ENCODE measurements at regions not wholly inside any gene's neighbourhood (a gene's known extent, or its start where the extent isn't known, plus 50 kb on each side); places are given as distances from the start of the nearest gene placed in this dataset.

DNA sequence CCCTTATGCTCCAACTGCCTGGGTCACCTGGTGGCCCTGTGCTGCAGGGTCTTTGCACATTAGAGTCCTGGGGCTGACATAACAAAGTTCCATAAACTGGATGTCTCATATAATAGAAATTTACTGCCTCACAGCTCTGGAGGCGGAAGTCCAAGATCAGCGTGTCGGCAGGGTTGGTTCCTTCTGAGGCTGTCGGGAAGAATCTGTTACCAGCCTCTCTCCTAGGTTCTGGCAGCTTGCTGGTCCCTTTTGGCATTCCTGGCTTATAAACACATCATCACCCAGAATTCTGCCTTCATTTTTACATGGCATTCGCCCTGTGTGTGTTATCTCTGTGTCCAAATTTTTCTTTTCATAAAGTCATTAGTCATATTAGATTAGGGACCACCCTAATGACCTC, 170.5 kb downstream of the NDUFA10 start:
- no peak overlapping the region for H3K4me3 ChIP-seq (ENCODE audit: low read depth, low read length)
- in situ Hi-C loops (cut with HindIII; ENCODE audit: low sequenced_read_pairs) = no loop called here
- no peak for DNase-seq (ENCODE audit: low read depth)
- TF ChIP-seq, protein P1, sequence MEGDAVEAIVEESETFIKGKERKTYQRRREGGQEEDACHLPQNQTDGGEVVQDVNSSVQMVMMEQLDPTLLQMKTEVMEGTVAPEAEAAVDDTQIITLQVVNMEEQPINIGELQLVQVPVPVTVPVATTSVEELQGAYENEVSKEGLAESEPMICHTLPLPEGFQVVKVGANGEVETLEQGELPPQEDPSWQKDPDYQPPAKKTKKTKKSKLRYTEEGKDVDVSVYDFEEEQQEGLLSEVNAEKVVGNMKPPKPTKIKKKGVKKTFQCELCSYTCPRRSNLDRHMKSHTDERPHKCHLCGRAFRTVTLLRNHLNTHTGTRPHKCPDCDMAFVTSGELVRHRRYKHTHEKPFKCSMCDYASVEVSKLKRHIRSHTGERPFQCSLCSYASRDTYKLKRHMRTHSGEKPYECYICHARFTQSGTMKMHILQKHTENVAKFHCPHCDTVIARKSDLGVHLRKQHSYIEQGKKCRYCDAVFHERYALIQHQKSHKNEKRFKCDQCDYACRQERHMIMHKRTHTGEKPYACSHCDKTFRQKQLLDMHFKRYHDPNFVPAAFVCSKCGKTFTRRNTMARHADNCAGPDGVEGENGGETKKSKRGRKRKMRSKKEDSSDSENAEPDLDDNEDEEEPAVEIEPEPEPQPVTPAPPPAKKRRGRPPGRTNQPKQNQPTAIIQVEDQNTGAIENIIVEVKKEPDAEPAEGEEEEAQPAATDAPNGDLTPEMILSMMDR (IDR thresholded peaks at IDR 0.05; ENCODE audit: low read depth, low read length, missing control alignments) = no peak

DNA sequence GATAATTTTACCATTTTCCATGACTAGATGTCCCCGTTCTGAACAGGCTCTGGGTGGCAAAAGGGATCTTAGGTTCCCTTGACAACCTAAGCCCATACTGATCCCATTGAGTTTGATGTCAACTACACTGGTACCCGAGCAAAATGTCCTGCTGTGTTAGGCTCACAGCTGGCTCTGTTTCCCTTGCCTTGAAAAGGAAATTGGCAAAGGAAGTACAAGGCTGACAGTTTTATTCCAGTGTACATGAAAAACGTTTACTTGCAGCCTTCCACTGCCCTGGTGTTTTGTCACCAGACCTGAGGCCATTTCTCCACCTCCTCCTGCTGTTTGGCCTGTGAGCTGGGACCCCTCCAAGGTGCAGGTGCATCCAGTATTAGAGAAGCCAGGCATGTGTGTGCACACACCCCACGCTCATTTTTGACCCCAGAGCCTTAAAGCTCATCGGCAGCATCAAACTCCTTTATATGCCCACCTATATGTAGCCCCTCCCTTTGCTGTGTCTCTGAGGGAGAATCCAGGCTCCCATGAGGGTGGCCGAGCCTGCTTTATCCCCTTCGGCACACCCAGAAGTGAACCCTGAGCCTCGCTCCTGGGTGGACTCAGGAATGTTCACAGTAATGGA, 171.3 kb downstream of the NDUFA10 start:
- no peak for DNase-seq (ENCODE audit: low read depth)
- H3K4me3 ChIP-seq (ENCODE audit: low read depth, low read length) = no peak overlapping the region
- TF ChIP-seq, protein P1 (IDR thresholded peaks at IDR 0.05; ENCODE audit: low read depth, low read length, missing control alignments) = no peak
- in situ Hi-C loops (cut with HindIII; ENCODE audit: low sequenced_read_pairs) = no loop called here

DNA sequence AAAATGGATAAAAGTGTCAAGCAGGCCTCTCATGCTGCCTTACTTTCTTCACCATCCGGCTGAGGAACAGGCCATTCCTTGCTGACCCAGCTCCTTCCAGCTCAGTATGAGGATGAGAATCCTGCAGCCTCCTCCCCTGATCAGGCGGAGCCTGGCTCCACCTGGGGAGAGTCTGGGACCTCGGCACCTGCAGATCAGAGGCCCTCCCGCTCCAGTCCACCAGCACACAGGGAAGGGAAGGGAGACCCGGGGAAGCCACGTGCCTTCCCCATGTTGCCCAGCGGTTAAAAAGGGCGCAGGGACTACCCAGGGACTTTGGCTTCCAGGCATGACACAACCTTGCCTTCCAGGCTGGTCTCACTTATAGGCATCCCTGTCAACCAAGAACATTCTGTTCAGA, 172.0 kb downstream of the NDUFA10 start:
- TF ChIP-seq, protein P1 (IDR thresholded peaks at IDR 0.05; ENCODE audit: low read depth, low read length, missing control alignments) = no peak
- in situ Hi-C loops (cut with HindIII; ENCODE audit: low sequenced_read_pairs) = no loop called here
- no peak for DNase-seq (ENCODE audit: low read depth)

DNA sequence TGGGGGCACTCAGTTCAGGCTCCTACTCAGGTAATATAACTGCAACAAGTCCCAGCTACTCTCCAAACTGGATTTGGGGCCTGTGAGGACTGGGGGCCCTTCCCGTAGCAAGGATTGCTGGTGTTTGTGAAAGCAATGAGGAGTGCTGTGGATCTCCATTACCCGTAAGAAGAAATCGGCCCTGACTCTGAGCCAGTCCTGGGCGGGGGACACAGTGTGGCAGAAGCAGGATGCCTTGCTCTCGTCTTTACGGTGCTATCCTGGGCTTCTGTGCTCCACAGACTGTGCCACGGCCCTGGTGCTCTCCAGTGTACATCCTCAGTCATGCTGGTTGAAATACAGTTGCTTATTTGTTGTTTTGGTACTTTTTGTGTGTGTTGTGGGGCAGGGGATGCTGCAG, 172.9 kb downstream of the NDUFA10 start:
- in situ Hi-C loops (cut with HindIII; ENCODE audit: low sequenced_read_pairs) = no loop called here
- DNase-seq (ENCODE audit: low read depth) = no peak
- H3K4me3 ChIP-seq (ENCODE audit: low read depth, low read length) = no peak overlapping the region
- TF ChIP-seq, protein P1 (IDR thresholded peaks at IDR 0.05; ENCODE audit: low read depth, low read length, missing control alignments) = no peak

More for the DNA sequence above, 172.0 kb downstream of the NDUFA10 start:
- H3K4me3 ChIP-seq (ENCODE audit: low read depth, low read length) = no peak overlapping the region

DNA sequence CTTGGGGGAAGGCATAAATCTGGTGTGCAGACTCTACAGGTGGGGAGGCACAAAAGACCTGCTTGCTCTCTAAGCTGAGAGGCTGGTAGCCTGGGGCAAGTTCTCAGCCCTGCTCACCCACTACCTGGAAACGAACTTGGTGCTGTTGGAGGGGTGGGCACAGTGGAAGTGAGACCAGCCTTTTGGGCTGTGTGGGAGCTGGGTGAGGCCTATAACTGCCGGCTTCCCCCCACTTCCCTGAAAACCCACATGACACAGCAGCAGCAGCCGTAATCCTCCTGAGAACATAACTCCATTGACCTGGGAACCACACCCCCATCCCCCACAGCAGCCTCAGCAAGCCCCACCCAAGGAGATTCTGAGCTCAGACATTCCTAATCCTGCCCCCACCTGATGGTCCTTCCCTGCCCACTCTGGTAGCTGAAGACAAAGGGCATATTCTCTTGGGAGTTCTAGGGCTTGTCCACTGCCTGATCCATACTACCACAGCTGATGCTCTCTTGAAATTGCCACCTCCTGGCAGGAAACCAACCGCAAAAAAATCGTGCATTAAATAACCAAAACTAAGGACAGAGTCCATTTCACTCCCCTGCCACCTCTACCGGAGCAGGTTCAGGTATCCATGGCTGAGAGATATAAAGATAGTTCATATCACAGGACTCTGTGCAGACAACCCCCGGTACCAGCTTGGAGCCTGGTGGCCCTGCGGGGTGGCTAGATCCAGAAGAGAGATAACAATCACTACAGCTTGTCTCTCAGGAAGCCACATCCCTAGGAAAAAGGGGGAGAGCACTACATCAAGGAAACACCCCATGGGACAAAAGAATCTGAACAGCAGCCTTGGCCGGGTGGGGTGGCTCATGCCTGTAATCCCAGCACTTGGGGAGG, 178.1 kb downstream of the NDUFA10 start:
- no peak for DNase-seq (ENCODE audit: low read depth)
- no peak overlapping the region for H3K4me3 ChIP-seq (ENCODE audit: low read depth, low read length)
- TF ChIP-seq, protein P1 (IDR thresholded peaks at IDR 0.05; ENCODE audit: low read depth, low read length, missing control alignments) = no peak
- in situ Hi-C loops (cut with HindIII; ENCODE audit: low sequenced_read_pairs) = no loop called here

DNA sequence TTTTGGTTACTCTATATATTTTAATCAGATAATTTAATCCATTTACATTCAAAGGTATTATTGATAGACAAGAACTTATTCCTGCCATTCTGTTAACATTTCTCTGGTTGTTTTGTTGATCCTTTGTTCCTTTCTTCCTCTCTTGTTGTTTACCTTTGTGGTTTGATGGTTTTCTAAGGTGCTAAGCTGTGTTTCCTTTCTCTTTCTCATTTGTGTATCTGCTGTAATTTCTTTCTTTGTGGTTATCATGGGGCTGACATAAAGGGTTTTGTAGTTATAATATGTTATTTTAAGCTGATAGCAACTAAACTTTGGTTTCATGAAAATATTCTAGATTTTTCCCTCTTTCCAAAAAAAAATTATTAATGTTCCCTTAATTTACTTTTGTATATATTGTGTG, 179.2 kb downstream of the NDUFA10 start:
- TF ChIP-seq, protein P1 (IDR thresholded peaks at IDR 0.05; ENCODE audit: low read depth, low read length, missing control alignments) = no peak
- no peak for DNase-seq (ENCODE audit: low read depth)
- no peak overlapping the region for H3K4me3 ChIP-seq (ENCODE audit: low read depth, low read length)
- in situ Hi-C loops (cut with HindIII; ENCODE audit: low sequenced_read_pairs) = no loop called here
